ENCODE measurements at regions not wholly inside any gene's neighbourhood (a gene's known extent, or its start where the extent isn't known, plus 50 kb on each side); places are given as distances from the start of the nearest gene placed in this dataset.
"Not testable (repeated sequence)": the region's sequence is repeated elsewhere in the genome, so short reads cannot be mapped to it uniquely, and the experiment has no call there.

GRCh38 chrX:88170553-88170952, 576.5 kb upstream of the CPXCR1 start:
- Histone ChIP-seq H3K9me3 (no peaks in the 10 kb centered on the region), H3K4me1 (no peaks in the 10 kb centered on the region), H3K4me3 (no peak overlapping the region), H3K36me3 (no peaks in the 10 kb centered on the region), H3K27ac (no peak overlapping the region), H3K27me3 (ENCODE audit: low read depth) (no peaks in the 10 kb centered on the region)
- no peak for ATAC-seq
- no peak for DNase-seq
- intact Hi-C loops (cut with DNase I) = no loop called here
- TF ChIP-seq CTCF (IDR thresholded peaks at IDR 0.05) = no peak

- intact Hi-C loops (cut with DNase I); H3K27ac ChIP-seq; ATAC-seq; H3K4me3 ChIP-seq; H3K36me3 ChIP-seq; H3K9me3 ChIP-seq; H3K4me1 ChIP-seq; H3K27me3 ChIP-seq (ENCODE audit: low read depth); DNase-seq: not testable (repeated sequence)
Measured at GRCh38 chrX:88173932-88174440, 573.0 kb upstream of the CPXCR1 start.

GRCh38 chrX:88202149-88202548, 544.9 kb upstream of the CPXCR1 start:
- intact Hi-C loops (cut with DNase I) = no loop called here
- no peak for ATAC-seq
- DNase-seq = no peak
- Histone ChIP-seq H3K27ac (no peak overlapping the region), H3K4me3 (no peak overlapping the region), H3K4me1 (no peaks in the 10 kb centered on the region), H3K9me3 (no peaks in the 10 kb centered on the region), H3K36me3 (no peaks in the 10 kb centered on the region), H3K27me3 (ENCODE audit: low read depth) (no peaks in the 10 kb centered on the region)
- TF ChIP-seq CTCF (IDR thresholded peaks at IDR 0.05) = no peak

- ATAC-seq = no peak
- Histone ChIP-seq H3K4me1 (no peaks in the 10 kb centered on the region), H3K27ac (no peak overlapping the region), H3K27me3 (ENCODE audit: low read depth) (no peaks in the 10 kb centered on the region), H3K36me3 (no peaks in the 10 kb centered on the region), H3K4me3 (no peak overlapping the region), H3K9me3 (no peaks in the 10 kb centered on the region)
- intact Hi-C loops (cut with DNase I) = no loop called here
- no peak for TF ChIP-seq CTCF (IDR thresholded peaks at IDR 0.05)
- DNase-seq = no peak
Measured at GRCh38 chrX:88244066-88244465, 503.0 kb upstream of the CPXCR1 start.

GRCh38 chrX:88284844-88285243, 462.2 kb upstream of the CPXCR1 start:
- ATAC-seq (peak in 1 of 2 donors; percentile 35), DNase-seq (no peak)
- no peak overlapping the region for H3K4me3 ChIP-seq
- no peaks in the 10 kb centered on the region for H3K9me3 ChIP-seq
- no peak for TF ChIP-seq CTCF (IDR thresholded peaks at IDR 0.05)
- H3K27ac ChIP-seq = no peak overlapping the region
- no peaks in the 10 kb centered on the region for H3K27me3 ChIP-seq (ENCODE audit: low read depth)
- intact Hi-C loops (cut with DNase I) = no loop called here
- H3K4me1 ChIP-seq = no peaks in the 10 kb centered on the region
- no peaks in the 10 kb centered on the region for H3K36me3 ChIP-seq

GRCh38 chrX:88313972-88314371, 433.1 kb upstream of the CPXCR1 start:
- H3K36me3 ChIP-seq; DNase-seq; ATAC-seq; intact Hi-C loops (cut with DNase I); H3K9me3 ChIP-seq; H3K4me3 ChIP-seq; H3K27me3 ChIP-seq (ENCODE audit: low read depth); H3K4me1 ChIP-seq; H3K27ac ChIP-seq: not testable (repeated sequence)

GRCh38 chrX:88325634-88326033, 421.4 kb upstream of the CPXCR1 start:
- no peaks in the 10 kb centered on the region for H3K4me1 ChIP-seq
- no peak overlapping the region for H3K27ac ChIP-seq
- H3K27me3 ChIP-seq (ENCODE audit: low read depth) = no peaks in the 10 kb centered on the region
- no peaks in the 10 kb centered on the region for H3K9me3 ChIP-seq
- no peak overlapping the region for H3K4me3 ChIP-seq
- H3K36me3 ChIP-seq = no peaks in the 10 kb centered on the region
- ATAC-seq = no peak
- no peak for TF ChIP-seq CTCF (IDR thresholded peaks at IDR 0.05)
- DNase-seq = no peak
- intact Hi-C loops (cut with DNase I) = no loop called here

Measured in lower lobe of right lung (tissue), 2 donors.